B cell (primary cell): ENCODE measurements at regions not wholly inside any gene's neighbourhood (a gene's known extent, or its start where the extent isn't known, plus 50 kb on each side); places are given as distances from the start of the nearest gene placed in this dataset.

Experiments
- EZH2 ChIP-seq: IDR thresholded peaks from 2 replicates; pipeline ENCODE4 v1.6.1; 2012; ENCODE audit warnings: borderline replicate concordance, low read depth, mild to moderate bottlenecking, moderate library complexity, low read length; ENCODE audit not compliant: insufficient read depth, poor library complexity, severe bottlenecking
- TF ChIP-seq, protein P1 (sequence below): fragments of 200-600 bp; IDR thresholded peaks from one replicate; pipeline ENCODE4 v1.8.0; 2022; ENCODE audit warnings: antibody characterized with exemption, mild to moderate bottlenecking

DNA sequence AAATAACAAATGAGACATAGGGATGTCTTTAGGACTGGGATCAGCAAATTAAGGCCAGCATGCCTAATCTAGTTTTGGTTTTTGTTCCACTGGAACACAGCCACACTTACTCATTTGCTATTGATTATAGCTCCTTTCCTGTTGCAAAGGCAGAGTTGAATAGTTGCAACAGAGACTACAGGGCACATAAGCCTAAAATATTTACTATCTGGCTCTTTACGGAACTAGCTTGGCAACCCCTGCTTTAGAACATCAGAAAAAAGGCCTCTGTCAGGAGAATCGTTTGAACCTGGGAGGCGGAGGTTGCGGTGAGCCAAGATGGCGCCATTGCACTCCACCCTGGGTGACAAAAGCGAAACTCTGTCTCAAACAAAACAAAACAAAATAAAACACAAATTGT lies 384.8 kb downstream of the ELAVL2 start:
- TF ChIP-seq, protein P1, sequence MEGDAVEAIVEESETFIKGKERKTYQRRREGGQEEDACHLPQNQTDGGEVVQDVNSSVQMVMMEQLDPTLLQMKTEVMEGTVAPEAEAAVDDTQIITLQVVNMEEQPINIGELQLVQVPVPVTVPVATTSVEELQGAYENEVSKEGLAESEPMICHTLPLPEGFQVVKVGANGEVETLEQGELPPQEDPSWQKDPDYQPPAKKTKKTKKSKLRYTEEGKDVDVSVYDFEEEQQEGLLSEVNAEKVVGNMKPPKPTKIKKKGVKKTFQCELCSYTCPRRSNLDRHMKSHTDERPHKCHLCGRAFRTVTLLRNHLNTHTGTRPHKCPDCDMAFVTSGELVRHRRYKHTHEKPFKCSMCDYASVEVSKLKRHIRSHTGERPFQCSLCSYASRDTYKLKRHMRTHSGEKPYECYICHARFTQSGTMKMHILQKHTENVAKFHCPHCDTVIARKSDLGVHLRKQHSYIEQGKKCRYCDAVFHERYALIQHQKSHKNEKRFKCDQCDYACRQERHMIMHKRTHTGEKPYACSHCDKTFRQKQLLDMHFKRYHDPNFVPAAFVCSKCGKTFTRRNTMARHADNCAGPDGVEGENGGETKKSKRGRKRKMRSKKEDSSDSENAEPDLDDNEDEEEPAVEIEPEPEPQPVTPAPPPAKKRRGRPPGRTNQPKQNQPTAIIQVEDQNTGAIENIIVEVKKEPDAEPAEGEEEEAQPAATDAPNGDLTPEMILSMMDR = no peak
- no peak for TF ChIP-seq EZH2
